ENCODE measurements at regions not wholly inside any gene's neighbourhood (a gene's known extent, or its start where the extent isn't known, plus 50 kb on each side); places are given as distances from the start of the nearest gene placed in this dataset.

GRCh38 chr1:38778051-38778450 is 81.5 kb downstream of the RRAGC start:
- intact Hi-C loops (cut with micrococcal nuclease; ENCODE audit: unreplicated experiment): no loop called here
- ChIA-PET CTCF (no interaction called here), POLR2A (ENCODE audit: unreplicated experiment) (no interaction called here)
- H4K20me1 ChIP-seq (ENCODE audit: insufficient read depth): no peaks in the 10 kb centered on the region
- no peaks in the 10 kb centered on the region for H3K9me3 ChIP-seq (ENCODE audit: insufficient read depth, low read depth)
- no peak for DNase-seq
- no peaks in the 10 kb centered on the region for H3K36me3 ChIP-seq (ENCODE audit: low read depth)
- H3K27me3 ChIP-seq (ENCODE audit: insufficient read depth, low read depth): peaks cover 94% of the 10 kb centered on the region
- H2AFZ ChIP-seq: no peak overlapping the region
- H3F3A ChIP-seq (ENCODE audit: insufficient read depth, low read depth): no peaks in the 10 kb centered on the region
- H3K27ac ChIP-seq: no peak overlapping the region
- H3K4me2 ChIP-seq: no peak overlapping the region
- BruUV-seq (replicated peaks): no TSS peak
- H3K4me1 ChIP-seq (replicated peaks; ENCODE audit: insufficient read depth): no peaks in the 10 kb centered on the region
- H3K4me3 ChIP-seq: no peak overlapping the region
- TF ChIP-seq, protein P1, sequence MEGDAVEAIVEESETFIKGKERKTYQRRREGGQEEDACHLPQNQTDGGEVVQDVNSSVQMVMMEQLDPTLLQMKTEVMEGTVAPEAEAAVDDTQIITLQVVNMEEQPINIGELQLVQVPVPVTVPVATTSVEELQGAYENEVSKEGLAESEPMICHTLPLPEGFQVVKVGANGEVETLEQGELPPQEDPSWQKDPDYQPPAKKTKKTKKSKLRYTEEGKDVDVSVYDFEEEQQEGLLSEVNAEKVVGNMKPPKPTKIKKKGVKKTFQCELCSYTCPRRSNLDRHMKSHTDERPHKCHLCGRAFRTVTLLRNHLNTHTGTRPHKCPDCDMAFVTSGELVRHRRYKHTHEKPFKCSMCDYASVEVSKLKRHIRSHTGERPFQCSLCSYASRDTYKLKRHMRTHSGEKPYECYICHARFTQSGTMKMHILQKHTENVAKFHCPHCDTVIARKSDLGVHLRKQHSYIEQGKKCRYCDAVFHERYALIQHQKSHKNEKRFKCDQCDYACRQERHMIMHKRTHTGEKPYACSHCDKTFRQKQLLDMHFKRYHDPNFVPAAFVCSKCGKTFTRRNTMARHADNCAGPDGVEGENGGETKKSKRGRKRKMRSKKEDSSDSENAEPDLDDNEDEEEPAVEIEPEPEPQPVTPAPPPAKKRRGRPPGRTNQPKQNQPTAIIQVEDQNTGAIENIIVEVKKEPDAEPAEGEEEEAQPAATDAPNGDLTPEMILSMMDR (conservative IDR thresholded peaks at IDR 0.05): no peak
- no peak for TF ChIP-seq EZH2 (IDR thresholded peaks at IDR 0.05; ENCODE audit: low read depth)
- no peaks in the 10 kb centered on the region for H3K79me2 ChIP-seq (ENCODE audit: low read depth)
- H3K9me2 ChIP-seq (ENCODE audit: insufficient read depth): no peaks in the 10 kb centered on the region

- Histone ChIP-seq H3K4me2 (no peak overlapping the region), H3K79me2 (ENCODE audit: low read depth) (no peaks in the 10 kb centered on the region), H3K9me3 (ENCODE audit: insufficient read depth, low read depth) (no peaks in the 10 kb centered on the region), H4K20me1 (ENCODE audit: insufficient read depth) (no peaks in the 10 kb centered on the region), H3K4me1 (replicated peaks; ENCODE audit: insufficient read depth) (no peaks in the 10 kb centered on the region), H3K36me3 (ENCODE audit: low read depth) (no peaks in the 10 kb centered on the region), H3K4me3 (no peak overlapping the region), H3F3A (ENCODE audit: insufficient read depth, low read depth) (no peaks in the 10 kb centered on the region), H3K27ac (no peak overlapping the region), H3K27me3 (ENCODE audit: insufficient read depth, low read depth) (peaks cover 94% of the 10 kb centered on the region), H3K9me2 (ENCODE audit: insufficient read depth) (no peaks in the 10 kb centered on the region), H2AFZ (no peak overlapping the region)
- no peak for DNase-seq
- intact Hi-C loops (cut with micrococcal nuclease; ENCODE audit: unreplicated experiment): no loop called here
- CTCF ChIA-PET: no interaction called here
- POLR2A ChIA-PET (ENCODE audit: unreplicated experiment): no interaction called here
- TF ChIP-seq, protein P1 (conservative IDR thresholded peaks at IDR 0.05): no peak
- no peak for TF ChIP-seq EZH2 (IDR thresholded peaks at IDR 0.05; ENCODE audit: low read depth)
- no TSS peak for BruUV-seq (replicated peaks)
These were observed 82.1 kb downstream of the RRAGC start for GRCh38 chr1:38777464-38777957.

- POLR2A ChIA-PET (ENCODE audit: unreplicated experiment): interaction anchor here (0.6 kb wide), 1 partner anchor 405 kb away, joined by 4 read pairs; no protein-coding TSS in a partner anchor
- H4K20me1 ChIP-seq (ENCODE audit: insufficient read depth): no peaks in the 10 kb centered on the region
- H3K4me3 ChIP-seq: no peak overlapping the region
- no peaks in the 10 kb centered on the region for H3F3A ChIP-seq (ENCODE audit: insufficient read depth, low read depth)
- H3K79me2 ChIP-seq (ENCODE audit: low read depth): no peaks in the 10 kb centered on the region
- peaks cover 94% of the 10 kb centered on the region for H3K27me3 ChIP-seq (ENCODE audit: insufficient read depth, low read depth)
- H3K9me2 ChIP-seq (ENCODE audit: insufficient read depth): no peaks in the 10 kb centered on the region
- H3K4me2 ChIP-seq: no peak overlapping the region
- intact Hi-C loops (cut with micrococcal nuclease; ENCODE audit: unreplicated experiment): no loop called here
- no TSS peak for BruUV-seq (replicated peaks)
- H2AFZ ChIP-seq: no peak overlapping the region
- H3K27ac ChIP-seq: no peak overlapping the region
- H3K9me3 ChIP-seq (ENCODE audit: insufficient read depth, low read depth): no peaks in the 10 kb centered on the region
- H3K36me3 ChIP-seq (ENCODE audit: low read depth): no peaks in the 10 kb centered on the region
- no peak for DNase-seq
- TF ChIP-seq, protein P1 (conservative IDR thresholded peaks at IDR 0.05): no peak
- TF ChIP-seq EZH2 (IDR thresholded peaks at IDR 0.05; ENCODE audit: low read depth): no peak
- CTCF ChIA-PET: no interaction called here
- no peaks in the 10 kb centered on the region for H3K4me1 ChIP-seq (replicated peaks; ENCODE audit: insufficient read depth)
These were observed 83.0 kb downstream of the RRAGC start for GRCh38 chr1:38776466-38777065.

Data from PC-9 (cell line).